ENCODE measurements at regions not wholly inside any gene's neighbourhood (a gene's known extent, or its start where the extent isn't known, plus 50 kb on each side); places are given as distances from the start of the nearest gene placed in this dataset.
"Not testable (repeated sequence)": the region's sequence is repeated elsewhere in the genome, so short reads cannot be mapped to it uniquely, and the experiment has no call there.

DNA sequence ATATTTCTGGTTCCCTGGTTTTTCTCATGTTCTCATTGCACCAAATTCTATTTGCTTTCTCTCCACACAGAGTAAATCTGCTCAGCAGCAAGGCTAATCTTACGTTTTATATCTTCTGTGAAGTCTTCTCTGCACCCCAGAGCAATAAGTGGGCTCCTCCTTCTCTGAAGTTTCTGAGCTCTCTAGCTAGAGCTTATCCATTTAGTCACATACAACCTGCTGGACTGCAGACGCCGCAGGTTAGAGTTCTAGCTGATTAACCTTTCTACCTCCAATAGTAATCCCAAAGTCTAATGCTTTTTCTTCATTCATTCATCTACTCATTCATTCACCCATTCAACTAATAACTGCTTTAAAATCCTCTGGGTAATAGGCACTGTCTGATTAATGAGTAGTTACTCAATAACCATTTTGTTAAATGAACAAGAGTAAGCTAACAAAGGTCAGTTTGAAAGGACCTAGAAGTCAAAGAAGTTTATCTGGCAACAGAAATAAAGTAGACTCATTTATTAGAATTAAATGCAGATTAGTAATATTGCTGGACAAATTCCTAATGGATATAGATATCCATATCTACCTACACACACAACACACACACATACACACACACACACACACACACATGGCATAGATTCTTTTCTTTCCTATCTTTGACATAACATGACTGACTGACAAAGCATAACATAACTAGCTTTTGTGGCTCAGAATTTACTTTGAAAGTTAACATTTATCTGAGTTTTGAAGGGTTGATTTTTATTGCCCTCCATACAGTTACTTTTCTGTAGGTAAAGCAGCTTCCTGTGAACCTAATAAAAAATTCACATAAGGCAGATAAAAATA is 984.6 kb upstream of the SEMA6A start:
- ATAC-seq (replicated peaks), result no peak
- H3K36me3 Mint-ChIP-seq (ENCODE audit: low read depth), result no peaks in the 10 kb centered on the region
- H3K9me3 Mint-ChIP-seq, result no peaks in the 10 kb centered on the region
- no peak overlapping the region for H3K27ac Mint-ChIP-seq
- H3K27me3 Mint-ChIP-seq, result no peaks in the 10 kb centered on the region
- H3K4me3 Mint-ChIP-seq, result no peak overlapping the region
- H3K4me1 Mint-ChIP-seq, result no peaks in the 10 kb centered on the region

GRCh38 chr5:117551236-117551635 is 976.6 kb upstream of the SEMA6A start:
- H3K27ac Mint-ChIP-seq, result no peak overlapping the region
- peaks cover 6% of the 10 kb centered on the region for H3K9me3 Mint-ChIP-seq
- no peaks in the 10 kb centered on the region for H3K27me3 Mint-ChIP-seq
- H3K4me1 Mint-ChIP-seq, result no peaks in the 10 kb centered on the region
- no peak overlapping the region for H3K4me3 Mint-ChIP-seq
- ATAC-seq (replicated peaks), result no peak
- no peaks in the 10 kb centered on the region for H3K36me3 Mint-ChIP-seq (ENCODE audit: low read depth)

GRCh38 chr5:117547192-117547591 is 972.6 kb upstream of the SEMA6A start:
- Mint-ChIP-seq H3K9me3 (peaks cover 10% of the 10 kb centered on the region), H3K27ac (no peak overlapping the region), H3K4me3 (no peak overlapping the region), H3K4me1 (no peaks in the 10 kb centered on the region), H3K27me3 (no peaks in the 10 kb centered on the region), H3K36me3 (ENCODE audit: low read depth) (no peaks in the 10 kb centered on the region)
- no peak for ATAC-seq (replicated peaks)

- ATAC-seq (replicated peaks), result no peak
- no peak overlapping the region for H3K27ac Mint-ChIP-seq
- no peak overlapping the region for H3K4me3 Mint-ChIP-seq
- H3K4me1 Mint-ChIP-seq, result no peaks in the 10 kb centered on the region
- H3K27me3 Mint-ChIP-seq, result no peaks in the 10 kb centered on the region
- H3K36me3 Mint-ChIP-seq (ENCODE audit: low read depth), result no peaks in the 10 kb centered on the region
- H3K9me3 Mint-ChIP-seq, result peaks cover 4% of the 10 kb centered on the region
Measured at GRCh38 chr5:117539692-117540091, 965.1 kb upstream of the SEMA6A start.

GRCh38 chr5:117533792-117534191 is 959.2 kb upstream of the SEMA6A start:
- H3K27ac Mint-ChIP-seq, result no peak overlapping the region
- no peaks in the 10 kb centered on the region for H3K4me1 Mint-ChIP-seq
- no peak overlapping the region for H3K4me3 Mint-ChIP-seq
- no peaks in the 10 kb centered on the region for H3K27me3 Mint-ChIP-seq
- no peaks in the 10 kb centered on the region for H3K9me3 Mint-ChIP-seq
- H3K36me3 Mint-ChIP-seq (ENCODE audit: low read depth), result no peaks in the 10 kb centered on the region
- ATAC-seq (replicated peaks), result no peak

GRCh38 chr5:117533051-117533670 is 958.5 kb upstream of the SEMA6A start:
- H3K9me3 Mint-ChIP-seq; H3K27ac Mint-ChIP-seq; H3K27me3 Mint-ChIP-seq; H3K4me3 Mint-ChIP-seq; H3K36me3 Mint-ChIP-seq (ENCODE audit: low read depth); ATAC-seq (replicated peaks); H3K4me1 Mint-ChIP-seq: not testable (repeated sequence)

DNA sequence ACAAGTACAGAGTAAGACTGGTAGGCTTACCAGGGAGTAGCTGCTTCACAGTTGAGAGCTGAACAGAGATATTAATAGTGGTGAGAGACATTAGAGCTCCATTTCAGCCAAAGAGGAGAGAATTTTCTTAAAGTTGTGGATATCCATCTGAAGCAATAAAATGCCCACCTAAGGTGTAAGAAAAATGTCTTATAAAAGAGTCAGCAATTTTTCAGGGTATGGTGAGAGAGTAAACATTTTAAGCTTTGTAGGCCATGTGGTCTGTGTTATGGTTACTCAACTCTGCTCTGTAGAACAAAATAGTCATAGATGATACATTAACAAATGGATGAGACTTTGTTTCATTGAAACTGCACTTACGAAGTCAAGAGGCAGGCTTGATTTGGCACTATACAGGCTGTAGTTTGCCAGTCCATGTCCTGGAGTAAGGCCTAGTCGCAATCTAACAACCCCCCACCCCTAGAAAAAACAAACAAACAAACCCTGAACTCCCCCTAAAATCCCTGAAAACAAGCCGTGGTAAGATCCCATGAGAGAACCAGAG is 945.4 kb upstream of the SEMA6A start:
- Mint-ChIP-seq H3K4me1 (no peaks in the 10 kb centered on the region), H3K27me3 (no peaks in the 10 kb centered on the region), H3K36me3 (ENCODE audit: low read depth) (no peaks in the 10 kb centered on the region), H3K27ac (no peak overlapping the region), H3K9me3 (peaks cover 12% of the 10 kb centered on the region), H3K4me3 (no peak overlapping the region)
- ATAC-seq (replicated peaks), result no peak

DNA sequence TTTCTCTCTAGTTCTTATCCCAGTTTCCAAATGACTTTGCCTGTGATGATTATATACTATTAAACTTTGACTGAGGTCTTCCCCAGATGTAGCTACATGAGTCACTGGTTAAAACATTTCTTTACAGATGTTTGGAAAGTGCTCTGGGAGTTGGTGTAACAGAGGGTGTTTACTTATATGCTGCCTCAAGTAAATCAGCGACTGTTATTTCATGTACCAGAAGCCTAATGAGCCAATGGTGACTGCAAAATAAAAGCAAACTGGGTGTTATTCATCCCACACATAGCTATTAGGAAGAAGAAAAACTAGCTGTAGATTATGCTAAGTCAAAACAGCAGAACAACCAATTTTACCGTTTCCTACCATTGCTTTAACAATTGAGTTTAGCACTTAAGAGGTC is 929.7 kb upstream of the SEMA6A start:
- Mint-ChIP-seq H3K36me3 (ENCODE audit: low read depth) (no peaks in the 10 kb centered on the region), H3K27ac (no peak overlapping the region), H3K4me3 (no peak overlapping the region), H3K9me3 (peaks cover 6% of the 10 kb centered on the region), H3K27me3 (no peaks in the 10 kb centered on the region), H3K4me1 (no peaks in the 10 kb centered on the region)
- ATAC-seq (replicated peaks), result no peak

- H3K27ac Mint-ChIP-seq, result no peak overlapping the region
- H3K4me1 Mint-ChIP-seq, result no peaks in the 10 kb centered on the region
- no peak overlapping the region for H3K4me3 Mint-ChIP-seq
- no peaks in the 10 kb centered on the region for H3K9me3 Mint-ChIP-seq
- ATAC-seq (replicated peaks), result no peak
- no peaks in the 10 kb centered on the region for H3K36me3 Mint-ChIP-seq (ENCODE audit: low read depth)
- no peaks in the 10 kb centered on the region for H3K27me3 Mint-ChIP-seq
Measured at GRCh38 chr5:117497601-117498000, 923.0 kb upstream of the SEMA6A start.

DNA sequence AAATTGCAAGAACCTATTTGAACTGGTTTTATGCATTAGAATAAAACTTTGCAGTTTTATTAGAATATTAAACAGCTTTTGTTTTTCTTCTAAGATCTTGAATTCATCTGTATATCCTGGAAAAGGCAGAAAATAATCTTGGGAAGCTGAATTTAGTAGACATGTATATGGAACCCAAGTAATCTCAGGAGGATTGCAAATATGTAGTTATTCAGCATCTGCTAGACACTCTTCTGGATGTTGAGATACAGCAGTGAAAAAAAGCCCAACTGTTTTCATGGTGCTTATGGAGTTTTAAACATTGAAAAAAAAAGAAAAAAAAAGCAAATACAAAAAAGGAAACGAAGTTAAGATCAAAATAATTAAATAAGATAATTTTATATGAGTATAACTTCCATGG is 922.2 kb upstream of the SEMA6A start:
- ATAC-seq (replicated peaks), result no peak
- no peaks in the 10 kb centered on the region for H3K36me3 Mint-ChIP-seq (ENCODE audit: low read depth)
- H3K9me3 Mint-ChIP-seq, result no peaks in the 10 kb centered on the region
- H3K27ac Mint-ChIP-seq, result no peak overlapping the region
- H3K27me3 Mint-ChIP-seq, result no peaks in the 10 kb centered on the region
- H3K4me3 Mint-ChIP-seq, result no peak overlapping the region
- H3K4me1 Mint-ChIP-seq, result no peaks in the 10 kb centered on the region

DNA sequence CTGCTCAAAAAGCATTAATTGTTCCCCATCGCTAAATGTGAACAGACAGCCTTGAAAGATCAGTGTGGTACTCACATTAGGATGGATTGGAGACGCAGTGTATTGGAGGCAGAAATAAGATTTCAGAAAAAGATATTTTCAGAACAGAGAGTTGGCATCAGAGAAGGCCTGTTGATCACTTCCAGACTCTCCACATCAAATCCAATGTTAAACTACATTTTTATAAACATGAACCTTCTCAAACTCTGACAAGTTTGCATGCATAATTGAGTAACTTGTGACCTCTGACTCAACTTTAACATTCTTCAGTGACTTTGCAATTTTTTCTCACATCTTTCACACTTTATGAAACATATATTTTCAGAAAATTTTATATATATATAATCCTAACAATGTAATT is 919.6 kb upstream of the SEMA6A start:
- Mint-ChIP-seq H3K36me3 (ENCODE audit: low read depth) (no peaks in the 10 kb centered on the region), H3K27me3 (no peaks in the 10 kb centered on the region), H3K27ac (no peak overlapping the region), H3K4me3 (no peak overlapping the region), H3K9me3 (no peaks in the 10 kb centered on the region), H3K4me1 (no peaks in the 10 kb centered on the region)
- no peak for ATAC-seq (replicated peaks)

DNA sequence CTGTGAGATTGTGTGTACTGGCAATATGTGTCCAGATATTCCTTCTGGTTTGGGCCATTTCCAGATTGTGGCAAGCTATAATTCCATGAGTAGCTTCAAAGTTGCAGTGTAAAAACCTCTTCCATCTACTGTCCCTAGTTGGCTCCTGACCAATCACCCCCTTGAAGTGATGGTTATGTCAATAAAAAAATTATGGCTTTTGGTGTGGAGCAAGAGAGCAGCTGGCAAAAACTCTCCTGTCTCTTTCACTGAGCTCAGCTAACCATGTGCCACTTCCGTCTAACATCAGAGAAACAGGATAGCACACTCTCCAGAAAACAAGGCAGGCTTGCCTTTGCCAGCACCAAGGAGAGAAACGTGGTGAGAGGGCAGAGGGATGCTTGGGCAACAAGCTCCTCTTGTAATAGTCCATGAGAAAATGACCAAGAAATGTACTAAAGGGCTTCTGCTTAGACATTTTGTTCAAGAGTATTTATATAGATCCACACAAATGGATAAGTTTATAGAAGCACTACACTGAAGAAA is 914.4 kb upstream of the SEMA6A start:
- peaks cover 11% of the 10 kb centered on the region for H3K9me3 Mint-ChIP-seq
- no peaks in the 10 kb centered on the region for H3K36me3 Mint-ChIP-seq (ENCODE audit: low read depth)
- no peak for ATAC-seq (replicated peaks)
- H3K4me3 Mint-ChIP-seq, result no peak overlapping the region
- H3K27ac Mint-ChIP-seq, result no peak overlapping the region
- no peaks in the 10 kb centered on the region for H3K27me3 Mint-ChIP-seq
- no peaks in the 10 kb centered on the region for H3K4me1 Mint-ChIP-seq

DNA sequence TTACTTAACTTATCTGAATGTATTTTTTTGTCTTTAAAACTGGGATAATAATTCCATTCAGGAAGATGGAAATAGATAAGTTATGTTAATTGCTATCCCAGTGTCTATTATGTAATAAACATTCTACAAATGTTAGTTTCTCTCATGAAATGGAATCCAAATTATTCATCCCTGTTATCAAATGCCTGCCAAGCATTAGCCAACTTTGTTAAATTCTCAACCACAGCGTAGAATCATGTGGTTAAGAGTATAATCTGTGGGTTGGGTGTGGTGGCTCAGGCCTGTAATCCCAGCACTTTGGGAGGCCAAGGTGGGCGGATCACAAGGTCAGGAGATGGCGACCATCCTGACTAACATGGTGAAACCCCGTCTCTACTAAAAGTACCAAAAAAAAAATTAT is 912.9 kb upstream of the SEMA6A start:
- peaks cover 15% of the 10 kb centered on the region for H3K9me3 Mint-ChIP-seq
- no peaks in the 10 kb centered on the region for H3K27me3 Mint-ChIP-seq
- no peak overlapping the region for H3K4me3 Mint-ChIP-seq
- no peaks in the 10 kb centered on the region for H3K36me3 Mint-ChIP-seq (ENCODE audit: low read depth)
- no peak for ATAC-seq (replicated peaks)
- no peaks in the 10 kb centered on the region for H3K4me1 Mint-ChIP-seq
- no peak overlapping the region for H3K27ac Mint-ChIP-seq

GRCh38 chr5:117486879-117487391 is 912.3 kb upstream of the SEMA6A start:
- H3K27me3 Mint-ChIP-seq, result no peaks in the 10 kb centered on the region
- no peaks in the 10 kb centered on the region for H3K36me3 Mint-ChIP-seq (ENCODE audit: low read depth)
- no peak overlapping the region for H3K4me3 Mint-ChIP-seq
- H3K27ac Mint-ChIP-seq, result no peak overlapping the region
- no peak for ATAC-seq (replicated peaks)
- no peaks in the 10 kb centered on the region for H3K4me1 Mint-ChIP-seq
- H3K9me3 Mint-ChIP-seq, result peaks cover 15% of the 10 kb centered on the region

DNA sequence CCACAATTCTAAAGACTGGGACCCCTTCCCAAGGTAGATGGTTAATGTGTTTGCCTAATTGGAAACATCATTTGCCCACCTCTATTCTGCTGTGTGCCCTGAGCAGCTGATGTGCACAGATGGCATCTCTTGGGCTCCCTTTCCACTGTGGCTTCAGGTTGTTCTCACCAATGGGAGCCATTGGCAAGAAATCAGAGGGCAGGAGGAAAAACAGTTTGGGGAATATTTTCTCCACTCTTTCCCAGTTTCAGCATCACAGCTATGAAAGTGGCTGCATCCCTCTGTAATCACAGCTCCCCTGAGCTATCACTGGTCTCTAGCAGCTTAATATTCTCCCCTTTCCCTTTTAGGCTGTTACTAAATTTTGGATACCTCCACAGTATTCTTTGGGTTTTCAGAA is 911.6 kb upstream of the SEMA6A start:
- Mint-ChIP-seq H3K4me3 (no peak overlapping the region), H3K4me1 (no peaks in the 10 kb centered on the region), H3K27ac (no peak overlapping the region)

More for the DNA sequence above, 911.6 kb upstream of the SEMA6A start:
- Mint-ChIP-seq H3K27me3 (no peaks in the 10 kb centered on the region), H3K9me3 (peaks cover 15% of the 10 kb centered on the region), H3K36me3 (ENCODE audit: low read depth) (no peaks in the 10 kb centered on the region)
- no peak for ATAC-seq (replicated peaks)
